Vagina (tissue), 2 donors: ENCODE measurements at regions not wholly inside any gene's neighbourhood (a gene's known extent, or its start where the extent isn't known, plus 50 kb on each side); places are given as distances from the start of the nearest gene placed in this dataset.

Source experiments
- CTCF ChIP-seq, 3 experiments: fragments of 450-650 bp in 2 of 3; fragments of 200-600 bp in 1 of 3; sonication (generic) in 1 of 3; IDR thresholded peaks; one replicate each; pipeline ENCODE4 v1.5.1; 2017 to 2019; ENCODE audit warnings: antibody characterized with exemption in 3 of 3, mild to moderate bottlenecking in 2 of 3, moderate library complexity in 2 of 3
- POLR2A ChIP-seq, 2 donors: fragments of 450-650 bp; IDR thresholded peaks; one replicate each; pipeline ENCODE4 v1.6.1; 2017; ENCODE audit warnings: antibody characterized with exemption in 2 of 2, mild to moderate bottlenecking in 2 of 2, moderate library complexity in 2 of 2
- POLR2AphosphoS5 ChIP-seq, 2 donors: sonication (generic); formaldehyde crosslinking; IDR thresholded peaks; one replicate each; pipeline ENCODE4 v1.9.0; 2017; ENCODE audit warnings: antibody characterized with exemption in 2 of 2, mild to moderate bottlenecking in 2 of 2, low read depth in 1 of 2; ENCODE audit not compliant: insufficient read depth in 1 of 2

GRCh38 chr2:76569819-76570218 lies 859.1 kb upstream of the GCFC2 start:
- TF ChIP-seq CTCF (IDR thresholded peaks at IDR 0.05) (no peak), POLR2A (IDR thresholded peaks at IDR 0.05) (no peak), POLR2AphosphoS5 (IDR thresholded peaks at IDR 0.05; ENCODE audit: insufficient read depth in 1 of 2, low read depth in 1 of 2) (no peak)
